Type B pancreatic cell (in vitro differentiated cells): ENCODE measurements at regions not wholly inside any gene's neighbourhood (a gene's known extent, or its start where the extent isn't known, plus 50 kb on each side); places are given as distances from the start of the nearest gene placed in this dataset.

ENCODE experiments used
- DNase-seq: peaks from one replicate; pipeline ENCODE4 v3.0.0; 2021; ENCODE audit warnings: mixed read lengths; ENCODE audit not compliant: unreplicated experiment; ENCODE audit errors: extremely low spot score
- H3K27ac Mint-ChIP-seq: 2 replicates; pipeline ENCODE4 v1.8.0; 2021; ENCODE audit warnings: mild to moderate bottlenecking, mixed read lengths
- H3K27me3 Mint-ChIP-seq: 2 replicates; pipeline ENCODE4 v1.8.0; 2021; ENCODE audit warnings: mixed read lengths
- H3K36me3 Mint-ChIP-seq: 2 replicates; pipeline ENCODE4 v1.8.0; 2021; ENCODE audit warnings: mixed read lengths
- H3K4me1 Mint-ChIP-seq: one replicate; pipeline ENCODE4 v1.8.0; 2021; ENCODE audit warnings: mixed read lengths; ENCODE audit not compliant: unreplicated experiment
- H3K4me3 Mint-ChIP-seq: 2 replicates; pipeline ENCODE4 v1.8.0; 2021; ENCODE audit warnings: mild to moderate bottlenecking, mixed read lengths
- H3K9me3 Mint-ChIP-seq: 2 replicates; pipeline ENCODE4 v1.8.0; 2021; ENCODE audit warnings: mixed read lengths
- TF ChIP-seq, protein P1 (sequence below): fragments of 200-600 bp; sonication (generic); conservative IDR thresholded peaks from 2 replicates; pipeline ENCODE4 v1.5.0; 2021; ENCODE audit warnings: antibody characterized with exemption, mild to moderate bottlenecking

DNA sequence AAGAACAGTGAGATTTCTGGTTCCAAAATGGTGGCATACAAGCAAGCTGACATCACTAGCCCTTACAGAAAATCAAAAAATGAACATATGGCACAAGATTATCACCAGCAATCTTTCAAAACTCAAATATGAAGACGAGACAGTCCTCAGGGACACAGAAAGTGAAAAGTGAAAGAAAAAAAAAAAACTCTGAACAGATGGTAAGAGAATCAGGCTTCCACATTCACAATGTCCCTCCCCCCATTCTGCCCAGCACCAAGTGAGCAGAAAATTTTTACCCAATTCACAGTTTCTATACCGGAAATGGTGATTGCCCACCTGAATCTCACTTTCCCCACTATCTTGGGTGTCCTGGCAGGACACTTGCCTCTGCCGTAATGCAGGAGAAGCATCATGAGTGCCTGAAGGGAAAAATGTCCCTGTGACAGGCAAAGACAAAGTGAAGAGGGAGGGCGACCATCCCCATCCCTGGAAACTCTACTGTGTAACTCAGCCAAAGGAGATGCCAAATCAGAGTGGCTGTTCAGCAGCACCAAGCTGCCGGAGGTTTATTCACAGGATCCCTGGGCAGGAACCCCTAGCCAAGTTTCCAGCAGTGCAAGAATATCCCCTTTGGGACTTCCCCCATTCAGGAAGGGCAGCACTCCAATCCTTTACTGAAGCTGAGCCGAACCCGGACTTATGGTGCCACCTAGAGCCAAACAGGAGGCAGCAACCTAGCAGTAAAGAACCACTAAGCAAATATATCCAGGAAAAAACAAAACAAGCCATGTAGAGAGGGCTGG, 312.2 kb downstream of the LRATD1 start:
- H3K4me1 Mint-ChIP-seq = no peaks in the 10 kb centered on the region
- DNase-seq = no peak
- TF ChIP-seq, protein P1, sequence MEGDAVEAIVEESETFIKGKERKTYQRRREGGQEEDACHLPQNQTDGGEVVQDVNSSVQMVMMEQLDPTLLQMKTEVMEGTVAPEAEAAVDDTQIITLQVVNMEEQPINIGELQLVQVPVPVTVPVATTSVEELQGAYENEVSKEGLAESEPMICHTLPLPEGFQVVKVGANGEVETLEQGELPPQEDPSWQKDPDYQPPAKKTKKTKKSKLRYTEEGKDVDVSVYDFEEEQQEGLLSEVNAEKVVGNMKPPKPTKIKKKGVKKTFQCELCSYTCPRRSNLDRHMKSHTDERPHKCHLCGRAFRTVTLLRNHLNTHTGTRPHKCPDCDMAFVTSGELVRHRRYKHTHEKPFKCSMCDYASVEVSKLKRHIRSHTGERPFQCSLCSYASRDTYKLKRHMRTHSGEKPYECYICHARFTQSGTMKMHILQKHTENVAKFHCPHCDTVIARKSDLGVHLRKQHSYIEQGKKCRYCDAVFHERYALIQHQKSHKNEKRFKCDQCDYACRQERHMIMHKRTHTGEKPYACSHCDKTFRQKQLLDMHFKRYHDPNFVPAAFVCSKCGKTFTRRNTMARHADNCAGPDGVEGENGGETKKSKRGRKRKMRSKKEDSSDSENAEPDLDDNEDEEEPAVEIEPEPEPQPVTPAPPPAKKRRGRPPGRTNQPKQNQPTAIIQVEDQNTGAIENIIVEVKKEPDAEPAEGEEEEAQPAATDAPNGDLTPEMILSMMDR = peak; percentile 61
- H3K27ac Mint-ChIP-seq = no peak overlapping the region
- no peaks in the 10 kb centered on the region for H3K36me3 Mint-ChIP-seq
- H3K4me3 Mint-ChIP-seq = no peak overlapping the region
- no peaks in the 10 kb centered on the region for H3K27me3 Mint-ChIP-seq
- peaks cover 10% of the 10 kb centered on the region for H3K9me3 Mint-ChIP-seq

DNA sequence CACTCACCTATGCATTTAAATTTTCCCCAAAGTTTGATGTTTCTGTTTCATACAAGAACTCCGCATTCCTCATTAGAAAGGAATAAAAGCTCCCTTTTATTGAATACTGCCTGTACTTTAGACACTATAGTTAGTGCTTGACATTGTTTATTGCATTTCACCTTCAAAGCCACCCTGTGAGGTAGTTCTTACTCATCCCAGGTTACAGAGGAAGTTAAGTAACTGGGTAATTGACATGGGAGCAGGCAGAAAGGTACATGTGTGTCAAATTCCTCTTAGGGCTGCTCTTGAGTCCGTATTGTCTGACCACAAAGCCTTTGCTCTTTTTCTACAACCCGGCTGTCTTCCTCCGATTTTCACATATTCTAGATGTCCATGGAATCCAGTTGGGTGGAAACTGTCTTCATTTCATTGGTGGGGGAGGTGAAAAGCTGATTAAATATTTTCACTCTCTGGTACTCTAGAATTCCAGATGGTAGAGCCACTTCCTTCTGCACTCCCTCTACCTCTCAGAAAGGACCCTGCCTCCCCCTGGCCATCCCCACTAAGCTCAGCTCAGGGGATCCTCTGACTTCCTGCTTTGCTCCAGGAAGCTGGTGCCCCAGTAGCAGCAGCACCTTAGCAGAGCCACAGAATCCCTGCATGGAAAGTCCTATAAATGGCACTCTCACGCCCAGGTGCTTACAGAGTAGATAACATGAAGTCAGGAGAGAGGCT, 319.2 kb downstream of the LRATD1 start:
- Mint-ChIP-seq H3K4me3 (no peak overlapping the region), H3K27ac (no peak overlapping the region), H3K36me3 (no peaks in the 10 kb centered on the region), H3K9me3 (no peaks in the 10 kb centered on the region), H3K4me1 (no peaks in the 10 kb centered on the region), H3K27me3 (no peaks in the 10 kb centered on the region)
- no peak for DNase-seq
- TF ChIP-seq, protein P1 = no peak

DNA sequence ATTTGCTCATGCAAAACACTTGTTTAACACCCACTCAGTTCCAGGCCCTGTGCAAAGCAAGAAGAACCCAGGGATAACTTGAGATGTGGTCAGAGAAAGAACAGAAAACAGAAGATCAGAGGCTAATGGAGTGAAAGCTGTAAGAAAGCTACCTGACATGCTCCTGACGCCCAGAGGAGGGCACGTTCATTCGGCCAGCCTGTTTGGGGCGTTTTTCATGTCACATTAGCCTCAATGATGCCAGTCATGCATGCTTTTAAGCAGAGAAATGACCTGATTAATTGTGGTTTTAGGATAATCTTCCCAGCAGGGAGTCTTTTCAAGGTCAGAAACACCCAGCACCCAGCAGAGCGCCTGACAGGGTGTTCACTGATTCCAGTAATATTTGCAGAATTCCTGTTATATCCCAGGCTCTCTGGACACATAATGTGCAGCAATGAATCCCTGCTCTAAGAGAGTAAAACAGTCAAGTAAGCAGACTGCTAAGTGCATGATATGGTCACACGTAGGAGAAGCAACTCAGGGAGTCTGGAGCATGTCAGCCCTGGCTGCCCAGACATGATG, 320.0 kb downstream of the LRATD1 start:
- H3K4me1 Mint-ChIP-seq = no peaks in the 10 kb centered on the region

DNA sequence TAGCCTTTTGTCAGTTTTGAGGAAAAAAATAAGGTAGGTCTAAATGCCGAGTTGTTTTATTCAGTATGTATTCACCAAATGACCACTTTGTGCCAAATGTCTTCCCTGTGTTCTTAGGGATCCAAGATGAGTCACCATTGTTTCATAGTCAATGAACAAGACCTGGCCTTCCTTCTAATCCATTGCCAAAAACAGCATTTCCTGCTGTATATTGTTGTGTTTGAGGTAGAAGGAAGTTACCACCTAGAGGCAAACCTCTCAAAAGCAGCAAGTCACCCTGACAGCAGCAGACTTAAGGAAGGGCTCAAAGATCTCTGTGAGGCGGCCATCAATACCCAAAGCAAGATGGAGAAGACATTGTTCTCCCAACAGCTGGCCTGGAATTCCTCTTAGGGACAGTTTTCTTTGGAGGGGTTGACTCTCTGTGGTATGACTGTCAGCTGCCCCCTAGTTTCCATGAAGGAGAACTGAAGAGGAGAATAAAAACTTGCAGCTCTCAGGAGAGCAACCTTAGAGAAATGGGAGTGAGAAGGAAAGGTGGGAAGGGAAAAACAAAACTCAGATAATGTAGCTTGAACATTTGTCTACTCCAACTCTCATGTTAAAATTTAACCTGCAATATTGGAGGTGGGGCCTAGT, 328.3 kb downstream of the LRATD1 start:
- peaks cover 4% of the 10 kb centered on the region for H3K9me3 Mint-ChIP-seq
- TF ChIP-seq, protein P1 = no peak
- H3K4me1 Mint-ChIP-seq = no peaks in the 10 kb centered on the region
- H3K4me3 Mint-ChIP-seq = no peak overlapping the region
- H3K27ac Mint-ChIP-seq = no peak overlapping the region
- no peaks in the 10 kb centered on the region for H3K27me3 Mint-ChIP-seq
- DNase-seq = no peak
- H3K36me3 Mint-ChIP-seq = no peaks in the 10 kb centered on the region

More for the DNA sequence above, 320.0 kb downstream of the LRATD1 start:
- Mint-ChIP-seq H3K27ac (no peak overlapping the region), H3K27me3 (no peaks in the 10 kb centered on the region), H3K4me3 (no peak overlapping the region), H3K36me3 (no peaks in the 10 kb centered on the region), H3K9me3 (no peaks in the 10 kb centered on the region)
- TF ChIP-seq, protein P1 = no peak
- DNase-seq = no peak

DNA sequence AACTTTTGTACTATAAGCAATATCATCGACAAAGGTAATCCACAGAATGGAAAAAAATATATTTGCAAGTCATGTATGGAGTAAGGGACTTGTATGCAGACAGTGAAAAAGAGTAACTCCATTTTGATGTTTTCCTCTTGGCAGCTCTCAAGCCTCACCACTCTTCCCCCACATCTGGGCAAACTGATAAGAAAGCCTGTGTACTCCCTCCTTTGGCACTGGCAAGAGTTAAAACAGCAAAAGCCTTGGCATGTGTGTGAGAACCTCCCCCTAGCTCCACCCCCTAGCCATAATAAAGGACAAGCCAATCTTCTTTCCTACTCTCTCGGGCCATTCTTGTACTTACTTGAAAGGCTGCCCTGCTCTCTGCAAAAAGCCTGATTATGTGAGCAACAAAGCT, 335.2 kb downstream of the LRATD1 start:
- DNase-seq = no peak
- Mint-ChIP-seq H3K4me1 (no peaks in the 10 kb centered on the region), H3K27me3 (no peaks in the 10 kb centered on the region), H3K9me3 (no peaks in the 10 kb centered on the region), H3K4me3 (no peak overlapping the region), H3K36me3 (no peaks in the 10 kb centered on the region), H3K27ac (no peak overlapping the region)
- TF ChIP-seq, protein P1 = no peak
